ENCODE measurements at regions not wholly inside any gene's neighbourhood (a gene's known extent, or its start where the extent isn't known, plus 50 kb on each side); places are given as distances from the start of the nearest gene placed in this dataset.

DNA sequence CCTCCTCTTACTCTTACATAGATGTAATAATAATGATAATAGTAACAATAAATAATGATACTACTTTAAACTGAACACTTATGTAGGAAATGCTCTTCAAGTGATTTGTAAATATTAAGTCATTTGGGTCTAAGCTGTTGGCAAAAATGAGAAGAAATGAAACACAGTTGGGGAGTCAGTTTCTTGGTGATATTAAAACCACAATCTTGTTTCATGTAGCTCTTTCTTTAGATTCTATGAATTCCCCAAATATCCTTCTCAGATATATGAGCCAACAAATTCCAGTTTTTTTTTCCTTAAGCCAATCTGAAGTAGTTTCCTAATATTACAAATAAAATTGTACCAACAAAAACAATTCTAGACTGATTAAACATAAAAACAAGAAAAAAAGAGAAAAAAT lies 1115.6 kb upstream of the CNTN5 start:
- intact Hi-C loops (cut with DNase I; ENCODE audit: low total_unique reads): no loop called here
- in situ Hi-C loops (cut with MboI; ENCODE audit: low pct_ligation_motif_present in 1 of 4, low pct_unique_long_range_greater_than_20kb in 1 of 4, low sequenced_read_pairs in 3 of 4): no loop called here
- no peak for TF ChIP-seq POLR2AphosphoS5 (IDR thresholded peaks at IDR 0.05)
- no peak for TF ChIP-seq EP300 (IDR thresholded peaks at IDR 0.05; ENCODE audit: low read depth)
- no peak for TF ChIP-seq POLR2A (IDR thresholded peaks at IDR 0.05)
- TF ChIP-seq, protein P1, sequence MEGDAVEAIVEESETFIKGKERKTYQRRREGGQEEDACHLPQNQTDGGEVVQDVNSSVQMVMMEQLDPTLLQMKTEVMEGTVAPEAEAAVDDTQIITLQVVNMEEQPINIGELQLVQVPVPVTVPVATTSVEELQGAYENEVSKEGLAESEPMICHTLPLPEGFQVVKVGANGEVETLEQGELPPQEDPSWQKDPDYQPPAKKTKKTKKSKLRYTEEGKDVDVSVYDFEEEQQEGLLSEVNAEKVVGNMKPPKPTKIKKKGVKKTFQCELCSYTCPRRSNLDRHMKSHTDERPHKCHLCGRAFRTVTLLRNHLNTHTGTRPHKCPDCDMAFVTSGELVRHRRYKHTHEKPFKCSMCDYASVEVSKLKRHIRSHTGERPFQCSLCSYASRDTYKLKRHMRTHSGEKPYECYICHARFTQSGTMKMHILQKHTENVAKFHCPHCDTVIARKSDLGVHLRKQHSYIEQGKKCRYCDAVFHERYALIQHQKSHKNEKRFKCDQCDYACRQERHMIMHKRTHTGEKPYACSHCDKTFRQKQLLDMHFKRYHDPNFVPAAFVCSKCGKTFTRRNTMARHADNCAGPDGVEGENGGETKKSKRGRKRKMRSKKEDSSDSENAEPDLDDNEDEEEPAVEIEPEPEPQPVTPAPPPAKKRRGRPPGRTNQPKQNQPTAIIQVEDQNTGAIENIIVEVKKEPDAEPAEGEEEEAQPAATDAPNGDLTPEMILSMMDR (IDR thresholded peaks at IDR 0.05): no peak
- Histone ChIP-seq H3K4me3 (no peak overlapping the region), H3K4me1 (no peaks in the 10 kb centered on the region), H3K36me3 (no peaks in the 10 kb centered on the region), H3K27ac (no peak overlapping the region), H3K9me3 (no peaks in the 10 kb centered on the region), H3K27me3 (no peaks in the 10 kb centered on the region)
- DNase-seq: no peak

- WGBS, 2 donors (ENCODE audit: low coverage in 1 of 2): 71 to 76% methylated on average over 1 of the region's 1 CpG
- H3K9me3 ChIP-seq: no peaks in the 10 kb centered on the region
- TF ChIP-seq POLR2A (IDR thresholded peaks at IDR 0.05) (no peak), POLR2AphosphoS5 (IDR thresholded peaks at IDR 0.05) (no peak), EP300 (IDR thresholded peaks at IDR 0.05; ENCODE audit: low read depth) (no peak)
- TF ChIP-seq, protein P1 (IDR thresholded peaks at IDR 0.05): no peak
- intact Hi-C loops (cut with DNase I; ENCODE audit: low total_unique reads): no loop called here
- H3K36me3 ChIP-seq: no peaks in the 10 kb centered on the region
- no peak overlapping the region for H3K27ac ChIP-seq
- no peak for DNase-seq
- no peaks in the 10 kb centered on the region for H3K27me3 ChIP-seq
- H3K4me3 ChIP-seq: no peak overlapping the region
- no peaks in the 10 kb centered on the region for H3K4me1 ChIP-seq
- in situ Hi-C loops (cut with MboI; ENCODE audit: low pct_ligation_motif_present in 1 of 4, low pct_unique_long_range_greater_than_20kb in 1 of 4, low sequenced_read_pairs in 3 of 4): no loop called here
Measured at GRCh38 chr11:97905671-97906070, 1115.1 kb upstream of the CNTN5 start.

DNA sequence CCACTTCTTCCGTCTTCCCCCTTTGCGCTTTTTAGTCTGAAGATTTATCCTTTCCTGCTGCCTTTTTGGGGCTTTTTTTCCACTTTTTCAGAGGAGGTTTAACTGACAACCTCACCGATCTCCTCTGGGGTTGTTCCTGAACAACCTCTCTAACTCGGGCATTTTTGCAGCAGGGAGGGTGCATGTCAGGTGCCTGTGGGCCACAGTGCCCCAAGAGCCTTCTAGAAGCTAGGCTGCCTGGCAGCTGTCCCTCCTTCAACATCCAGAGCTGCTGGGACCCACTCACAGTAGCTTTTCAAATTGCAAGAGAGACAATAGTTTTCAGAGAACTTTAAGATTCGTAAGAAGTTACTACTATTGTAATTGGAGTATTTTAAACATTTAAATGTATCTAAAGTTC lies 1112.4 kb upstream of the CNTN5 start:
- H3K4me3 ChIP-seq: no peak overlapping the region
- DNase-seq: no peak
- no peaks in the 10 kb centered on the region for H3K27me3 ChIP-seq
- H3K9me3 ChIP-seq: no peaks in the 10 kb centered on the region
- TF ChIP-seq, protein P1 (IDR thresholded peaks at IDR 0.05): no peak
- TF ChIP-seq POLR2AphosphoS5 (IDR thresholded peaks at IDR 0.05) (no peak), EP300 (IDR thresholded peaks at IDR 0.05; ENCODE audit: low read depth) (no peak), POLR2A (IDR thresholded peaks at IDR 0.05) (no peak)
- no peaks in the 10 kb centered on the region for H3K4me1 ChIP-seq
- no peaks in the 10 kb centered on the region for H3K36me3 ChIP-seq
- no peak overlapping the region for H3K27ac ChIP-seq
- in situ Hi-C loops (cut with MboI; ENCODE audit: low pct_ligation_motif_present in 1 of 4, low pct_unique_long_range_greater_than_20kb in 1 of 4, low sequenced_read_pairs in 3 of 4) (no loop called here), intact Hi-C loops (cut with DNase I; ENCODE audit: low total_unique reads) (no loop called here)
- 89 to 91% methylated on average over 5 of the region's 5 CpGs for WGBS, 2 donors (ENCODE audit: low coverage in 1 of 2)

DNA sequence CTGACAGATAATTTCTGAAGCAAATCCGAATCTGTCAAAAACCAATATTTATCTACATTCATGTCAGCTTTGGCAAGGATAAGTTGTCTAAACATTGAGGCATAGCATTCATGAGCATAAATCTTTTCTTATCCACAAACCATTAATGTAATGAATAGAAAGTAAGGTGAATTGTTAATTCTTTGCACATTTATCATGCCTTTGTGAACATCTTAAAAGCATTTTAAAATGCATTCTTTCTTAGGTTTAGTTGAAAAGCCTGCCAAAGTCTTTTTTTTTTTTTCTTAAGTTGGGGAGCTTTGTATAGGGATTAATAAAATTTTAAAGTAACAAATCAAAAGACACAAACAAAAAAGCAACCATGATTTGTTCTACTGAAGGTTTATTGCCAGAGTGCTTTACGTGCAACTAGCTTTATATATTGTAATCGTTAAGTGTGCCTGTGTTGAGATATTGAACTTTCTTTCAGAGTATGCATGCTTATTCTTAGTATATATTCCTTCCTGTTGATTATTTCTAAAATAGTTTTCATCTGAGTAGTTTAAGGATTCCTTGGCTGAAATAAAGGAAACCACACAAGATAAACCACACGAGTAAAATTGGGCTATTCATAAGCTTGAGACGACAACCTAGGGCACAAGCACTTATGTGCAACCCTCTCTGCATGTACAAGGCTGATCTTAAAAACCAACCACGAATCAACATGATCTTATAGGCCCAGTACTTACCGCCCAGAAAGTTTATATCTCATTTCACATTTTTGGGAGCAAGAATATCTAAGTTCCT lies 1110.9 kb upstream of the CNTN5 start:
- H3K27ac ChIP-seq: no peak overlapping the region
- in situ Hi-C loops (cut with MboI; ENCODE audit: low pct_ligation_motif_present in 1 of 4, low pct_unique_long_range_greater_than_20kb in 1 of 4, low sequenced_read_pairs in 3 of 4) (no loop called here), intact Hi-C loops (cut with DNase I; ENCODE audit: low total_unique reads) (no loop called here)
- H3K4me3 ChIP-seq: no peak overlapping the region
- WGBS, 2 donors (ENCODE audit: low coverage in 1 of 2): 47 to 48% methylated on average over 7 of the region's 7 CpGs
- no peak for DNase-seq
- H3K9me3 ChIP-seq: no peaks in the 10 kb centered on the region
- TF ChIP-seq POLR2AphosphoS5 (IDR thresholded peaks at IDR 0.05) (no peak), EP300 (IDR thresholded peaks at IDR 0.05; ENCODE audit: low read depth) (no peak), POLR2A (IDR thresholded peaks at IDR 0.05) (no peak)
- TF ChIP-seq, protein P1 (IDR thresholded peaks at IDR 0.05): no peak
- H3K27me3 ChIP-seq: no peaks in the 10 kb centered on the region
- no peaks in the 10 kb centered on the region for H3K36me3 ChIP-seq
- H3K4me1 ChIP-seq: no peaks in the 10 kb centered on the region
